ENCODE measurements at regions not wholly inside any gene's neighbourhood (a gene's known extent, or its start where the extent isn't known, plus 50 kb on each side); places are given as distances from the start of the nearest gene placed in this dataset.

DNA sequence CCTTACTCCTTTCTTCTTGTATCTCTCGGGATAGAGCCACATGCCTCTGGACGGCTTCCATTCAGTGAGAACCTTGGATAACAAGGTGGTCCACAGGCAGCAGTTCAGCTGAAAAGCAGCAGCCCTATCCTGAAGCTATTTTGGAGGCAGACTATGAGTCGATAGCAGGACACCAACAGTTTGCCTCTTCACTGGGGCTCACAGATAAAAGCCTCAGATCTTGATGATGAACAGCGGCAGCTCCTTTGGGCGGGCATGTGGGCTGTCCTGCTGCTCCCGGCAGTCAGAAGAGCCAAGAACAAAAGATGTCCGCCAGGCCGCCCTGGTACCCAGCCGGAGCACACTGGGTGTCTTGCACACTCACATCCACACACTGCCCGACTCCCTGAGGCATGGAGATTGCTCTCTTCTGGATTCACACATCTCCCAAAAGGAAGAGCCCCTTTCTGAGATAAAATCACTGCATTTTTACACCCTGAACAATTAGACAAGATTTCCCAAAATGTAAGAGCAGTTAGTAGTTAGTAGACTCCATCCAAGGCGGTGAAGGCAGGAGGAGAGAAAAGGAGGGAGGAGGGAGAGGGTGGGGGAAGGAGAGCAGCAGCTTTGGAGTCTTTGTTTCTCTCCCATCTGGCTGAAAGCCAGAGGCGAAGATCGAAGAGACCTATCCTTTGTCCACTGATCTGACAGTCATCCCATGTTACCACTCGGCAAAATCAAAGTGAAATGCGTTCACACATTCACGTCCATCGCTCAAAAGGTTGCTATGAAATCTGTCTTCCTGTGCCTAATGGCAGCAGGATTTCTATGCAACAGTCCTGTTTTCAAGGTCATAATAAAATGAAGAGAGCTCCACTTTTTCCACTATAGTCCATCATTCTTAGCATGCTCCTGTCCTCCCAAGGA lies 90.1 kb upstream of the KLF7 start:
- no peak for TF ChIP-seq JUND (IDR thresholded peaks at IDR 0.05)
- TF ChIP-seq TEAD4 (IDR thresholded peaks at IDR 0.05; ENCODE audit: borderline replicate concordance, insufficient read depth): no peak
- no peak for TF ChIP-seq PBX3 (IDR thresholded peaks at IDR 0.05)
- TF ChIP-seq MAX (IDR thresholded peaks at IDR 0.05; ENCODE audit: low read depth): no peak
- no peak for TF ChIP-seq TCF12 (IDR thresholded peaks at IDR 0.05)
- no peak for TF ChIP-seq FOXM1 (IDR thresholded peaks at IDR 0.05; ENCODE audit: low read depth)
- no peak for TF ChIP-seq FOSL2 (IDR thresholded peaks at IDR 0.05; ENCODE audit: borderline replicate concordance, low read depth)
- TF ChIP-seq RCOR1 (IDR thresholded peaks at IDR 0.05; ENCODE audit: low read length): no peak
- TF ChIP-seq, protein P1, sequence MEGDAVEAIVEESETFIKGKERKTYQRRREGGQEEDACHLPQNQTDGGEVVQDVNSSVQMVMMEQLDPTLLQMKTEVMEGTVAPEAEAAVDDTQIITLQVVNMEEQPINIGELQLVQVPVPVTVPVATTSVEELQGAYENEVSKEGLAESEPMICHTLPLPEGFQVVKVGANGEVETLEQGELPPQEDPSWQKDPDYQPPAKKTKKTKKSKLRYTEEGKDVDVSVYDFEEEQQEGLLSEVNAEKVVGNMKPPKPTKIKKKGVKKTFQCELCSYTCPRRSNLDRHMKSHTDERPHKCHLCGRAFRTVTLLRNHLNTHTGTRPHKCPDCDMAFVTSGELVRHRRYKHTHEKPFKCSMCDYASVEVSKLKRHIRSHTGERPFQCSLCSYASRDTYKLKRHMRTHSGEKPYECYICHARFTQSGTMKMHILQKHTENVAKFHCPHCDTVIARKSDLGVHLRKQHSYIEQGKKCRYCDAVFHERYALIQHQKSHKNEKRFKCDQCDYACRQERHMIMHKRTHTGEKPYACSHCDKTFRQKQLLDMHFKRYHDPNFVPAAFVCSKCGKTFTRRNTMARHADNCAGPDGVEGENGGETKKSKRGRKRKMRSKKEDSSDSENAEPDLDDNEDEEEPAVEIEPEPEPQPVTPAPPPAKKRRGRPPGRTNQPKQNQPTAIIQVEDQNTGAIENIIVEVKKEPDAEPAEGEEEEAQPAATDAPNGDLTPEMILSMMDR (IDR thresholded peaks at IDR 0.05): no peak
- TF ChIP-seq MEF2A (IDR thresholded peaks at IDR 0.05; ENCODE audit: borderline replicate concordance, low read depth): no peak
- TF ChIP-seq ELF1 (IDR thresholded peaks at IDR 0.05): no peak
- no peak for TF ChIP-seq REST (IDR thresholded peaks at IDR 0.05; ENCODE audit: low read depth, low read length)
- no peak for TF ChIP-seq TAF1 (IDR thresholded peaks at IDR 0.05; ENCODE audit: borderline replicate concordance, low read depth, low read length)
- no peak for TF ChIP-seq NRF1 (IDR thresholded peaks at IDR 0.05; ENCODE audit: low read depth, low read length)
- no peak for TF ChIP-seq GABPA (IDR thresholded peaks at IDR 0.05; ENCODE audit: low read depth)
- TF ChIP-seq USF2 (IDR thresholded peaks at IDR 0.05; ENCODE audit: borderline replicate concordance, low read depth, low read length): no peak
- TF ChIP-seq, protein P2, sequence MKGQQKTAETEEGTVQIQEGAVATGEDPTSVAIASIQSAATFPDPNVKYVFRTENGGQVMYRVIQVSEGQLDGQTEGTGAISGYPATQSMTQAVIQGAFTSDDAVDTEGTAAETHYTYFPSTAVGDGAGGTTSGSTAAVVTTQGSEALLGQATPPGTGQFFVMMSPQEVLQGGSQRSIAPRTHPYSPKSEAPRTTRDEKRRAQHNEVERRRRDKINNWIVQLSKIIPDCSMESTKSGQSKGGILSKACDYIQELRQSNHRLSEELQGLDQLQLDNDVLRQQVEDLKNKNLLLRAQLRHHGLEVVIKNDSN (IDR thresholded peaks at IDR 0.05; ENCODE audit: borderline replicate concordance, low read depth): no peak
- TF ChIP-seq MXI1 (IDR thresholded peaks at IDR 0.05; ENCODE audit: low read depth, low read length): no peak
- H2AFZ ChIP-seq (ENCODE audit: low read depth): 0 out of 2 replicates have a peak overlapping the region, but pooled peaks have one; percentile 15
- H3K27ac ChIP-seq (ENCODE audit: low read depth in 2 of 2, low read length in 1 of 2): peak overlapping the region; percentile 88 to 97
- peaks cover 52% of the 10 kb centered on the region for H3F3A ChIP-seq (replicated peaks; ENCODE audit: insufficient read depth)
- ChIA-PET POLR2A (interaction anchor here (1.0 to 1.5 kb wide), 2 partner anchors 28 to 182 kb away, joined by 3 read pairs; no protein-coding TSS in a partner anchor), CTCF (interaction anchor here (1.6 to 1.7 kb wide), 2 partner anchors 13 to 217 kb away, joined by 3 to 6 read pairs; no protein-coding TSS in a partner anchor)
- peak overlapping the region; percentile 71 for H3K4me2 ChIP-seq
- H4K20me1 ChIP-seq (ENCODE audit: insufficient read depth): no peaks in the 10 kb centered on the region
- peak overlapping the region; percentile 80 for H3K9ac ChIP-seq
- no peak for DNase-seq
- no peak overlapping the region for H3K4me3 ChIP-seq (ENCODE audit: low read depth in 2 of 2, low read length in 1 of 2)
- H3K9me2 ChIP-seq: no peaks in the 10 kb centered on the region
- no peaks in the 10 kb centered on the region for H3K27me3 ChIP-seq (ENCODE audit: insufficient read depth)
- peaks cover 71 to 84% of the 10 kb centered on the region in 2 experiments for H3K4me1 ChIP-seq (ENCODE audit: control insufficient read depth in 1 of 2, insufficient read depth in 2 of 2, low read depth in 1 of 2, low read length in 1 of 2)
- WGBS (ENCODE audit: low lambda C conversion rate): 73% methylated on average over 14 of the region's 17 CpGs
- no peaks in the 10 kb centered on the region for H3K9me3 ChIP-seq
- no peaks in the 10 kb centered on the region for H3K36me3 ChIP-seq (replicated peaks in 1 of 2; ENCODE audit: control insufficient read depth in 1 of 2, insufficient read depth in 2 of 2, low read length in 1 of 2)
- H3K79me2 ChIP-seq (ENCODE audit: insufficient read depth): no peaks in the 10 kb centered on the region
